Hematopoietic multipotent progenitor cell treated with erythropoietin and hydrocortisone succinate and interleukin-3 and kit ligand, for 4 days (in vitro differentiated cells): ENCODE measurements at regions not wholly inside any gene's neighbourhood (a gene's known extent, or its start where the extent isn't known, plus 50 kb on each side); places are given as distances from the start of the nearest gene placed in this dataset.
"Not testable (repeated sequence)": the region's sequence is repeated elsewhere in the genome, so short reads cannot be mapped to it uniquely, and the experiment has no call there.

Experiments
- DNase-seq: peaks from one replicate; pipeline ENCODE4 v3.0.0-alpha.2; 2015

GRCh38 chr16:76612497-76612896 lies 335.3 kb downstream of the CNTNAP4 start:
- DNase-seq: no peak

GRCh38 chr16:76614269-76614668 lies 337.1 kb downstream of the CNTNAP4 start:
- DNase-seq: no peak

DNA sequence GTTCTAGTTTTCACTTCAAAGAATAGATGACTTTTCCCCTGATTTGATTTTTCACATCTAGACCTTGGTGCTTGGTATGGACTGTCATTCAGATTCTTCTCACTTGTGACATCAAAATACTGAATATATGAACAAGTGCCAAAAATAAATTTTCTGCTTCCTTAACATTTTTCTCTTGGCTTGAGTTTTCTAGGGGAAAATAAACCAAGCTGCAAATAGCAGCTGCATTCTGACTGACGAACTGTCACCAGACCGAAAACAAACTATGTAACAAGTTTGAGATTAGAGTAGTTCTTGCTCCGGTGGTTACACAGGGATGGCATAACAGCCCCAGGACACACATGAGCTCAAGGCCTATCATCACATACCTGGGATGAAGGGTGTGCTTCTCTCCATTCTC lies 345.7 kb downstream of the CNTNAP4 start:
- DNase-seq: no peak

- DNase-seq: peak; percentile 1
These were observed 357.9 kb downstream of the CNTNAP4 start for GRCh38 chr16:76634847-76635697.

- DNase-seq: peak; percentile 31
These were observed 362.6 kb downstream of the CNTNAP4 start for GRCh38 chr16:76639685-76640289.

DNA sequence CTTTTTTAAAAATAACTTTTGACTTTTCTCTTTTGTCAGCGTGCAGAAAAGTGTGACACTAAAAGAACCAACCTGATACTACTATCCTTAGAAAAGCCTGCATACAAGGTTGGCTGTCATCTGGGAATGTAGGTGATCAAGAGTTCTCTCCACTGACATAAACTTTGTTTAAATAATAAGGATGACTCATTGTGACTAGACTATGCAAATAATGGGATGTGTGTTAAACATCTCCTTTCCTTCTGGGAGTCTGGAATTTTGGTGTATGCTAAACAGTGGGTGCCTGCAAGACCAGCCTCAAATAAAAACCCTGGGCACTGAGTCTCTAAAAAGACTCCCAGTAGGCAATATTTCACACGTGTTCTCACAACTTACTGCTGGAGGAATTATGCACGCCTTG lies 373.4 kb downstream of the CNTNAP4 start:
- no peak for DNase-seq

DNA sequence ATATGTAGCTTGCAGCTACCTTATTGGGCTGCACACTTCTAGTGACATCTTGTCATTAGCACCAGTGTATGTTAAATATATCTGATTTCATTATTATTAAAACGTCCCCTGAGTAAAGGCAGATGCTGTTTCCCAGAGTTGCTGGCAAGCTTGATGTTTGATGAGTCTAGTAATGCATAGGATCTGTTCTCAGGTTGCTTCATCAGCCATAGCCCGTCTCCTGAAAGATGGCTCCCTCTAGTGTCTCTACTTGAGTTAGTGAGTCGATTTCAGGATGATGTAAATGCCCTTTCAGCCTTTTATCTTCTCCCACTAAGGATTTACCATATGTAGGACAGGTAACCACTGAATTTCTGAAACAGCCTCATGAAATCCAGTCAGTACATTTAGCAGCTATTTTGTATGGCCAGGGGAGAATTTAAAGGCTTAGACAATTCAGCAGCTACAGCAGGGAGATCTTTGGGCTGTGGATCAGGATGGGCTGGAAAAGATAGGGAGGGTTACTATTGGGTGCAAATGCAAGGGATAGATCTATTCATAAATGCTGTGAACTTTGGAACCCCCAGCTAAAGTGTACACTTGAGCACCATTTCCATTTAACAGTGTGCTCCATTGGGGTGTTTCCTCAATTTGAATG lies 376.3 kb downstream of the CNTNAP4 start:
- DNase-seq: peak; percentile 67

DNA sequence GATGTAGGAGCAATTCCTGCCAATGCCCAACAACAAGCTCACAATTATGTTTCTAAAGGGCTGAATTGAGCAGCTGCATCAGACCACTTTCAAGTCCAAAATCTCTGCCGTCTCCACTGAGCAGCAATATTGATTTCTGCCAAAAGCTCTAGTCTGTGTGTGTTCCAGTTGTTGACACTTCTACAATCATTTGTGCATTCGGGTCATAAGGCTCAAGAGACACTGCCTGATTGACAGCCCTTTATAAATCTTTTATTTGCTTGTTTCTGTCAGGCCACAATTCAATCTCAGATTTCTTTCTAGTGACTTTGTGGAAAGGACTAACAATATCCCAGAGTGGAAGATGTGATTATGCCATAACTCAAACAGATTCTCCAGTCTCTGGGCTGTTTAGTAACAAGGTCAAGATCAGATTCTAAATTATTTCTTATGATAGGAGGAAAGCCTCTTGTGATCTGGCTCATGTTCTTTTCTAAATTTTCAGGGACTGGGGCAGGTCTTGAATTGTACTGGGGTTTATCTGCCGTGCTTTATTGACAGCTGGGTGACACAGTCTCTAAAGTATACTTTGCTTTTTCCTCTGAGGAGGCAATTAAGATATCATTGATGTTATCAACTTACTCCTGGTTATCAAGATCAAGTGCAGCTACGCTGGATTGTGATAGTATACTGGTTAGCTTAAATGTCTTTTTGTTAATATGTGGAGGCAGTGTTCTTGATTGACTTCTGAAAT lies 377.1 kb downstream of the CNTNAP4 start:
- DNase-seq: no peak

DNA sequence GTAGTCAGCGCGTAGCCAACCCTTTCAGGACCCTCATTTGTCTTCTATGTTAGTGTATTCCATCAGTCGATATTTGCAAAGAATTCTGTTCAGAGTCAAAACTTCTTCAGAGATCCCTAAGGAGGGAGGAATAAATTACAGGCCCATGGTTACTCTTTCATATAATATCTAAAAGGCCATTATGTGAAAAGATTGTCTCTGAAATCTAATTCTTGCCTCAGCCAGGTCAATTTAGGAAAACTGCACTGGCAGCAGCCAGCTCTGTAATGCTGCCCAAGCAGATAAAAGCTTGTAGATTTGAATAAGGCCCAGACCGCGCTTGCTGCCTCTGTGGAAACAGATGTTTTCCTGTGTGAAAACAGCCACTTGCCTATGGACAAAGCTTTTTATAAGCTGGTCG lies 379.8 kb downstream of the CNTNAP4 start:
- no peak for DNase-seq

- DNase-seq: no peak
These were observed 384.6 kb downstream of the CNTNAP4 start for GRCh38 chr16:76661691-76662235.

DNA sequence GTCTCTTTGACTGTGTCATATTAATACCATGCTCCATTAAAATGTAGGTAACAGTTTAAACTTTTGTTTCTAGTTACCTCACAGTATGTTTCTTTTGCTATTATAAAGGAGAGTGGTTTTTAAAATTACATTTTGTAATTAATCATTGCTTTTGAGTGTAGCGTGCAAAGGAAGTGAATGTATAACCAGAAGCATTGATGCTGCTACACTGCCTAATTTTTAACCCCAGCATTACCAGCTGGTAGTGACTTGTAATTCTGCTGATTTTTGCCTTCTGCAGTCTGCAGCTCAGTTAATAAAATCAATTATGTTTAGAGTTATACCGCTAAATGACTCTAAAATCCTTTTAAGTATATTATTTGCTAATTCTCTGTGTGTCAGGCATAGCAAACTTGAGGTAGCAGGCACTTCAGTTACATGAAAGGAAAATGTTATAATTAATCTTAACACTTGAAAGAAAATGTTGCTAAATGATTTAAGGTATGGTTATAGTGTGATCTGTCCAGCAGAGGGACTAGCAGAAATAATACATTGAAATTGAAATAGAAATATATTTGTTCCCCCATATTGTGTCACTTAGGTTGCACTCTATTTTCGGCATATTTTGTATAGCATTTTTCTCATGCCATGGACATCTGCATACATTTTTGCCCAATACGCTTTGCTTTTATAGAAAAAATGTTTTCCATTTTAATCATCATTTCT lies 388.5 kb downstream of the CNTNAP4 start:
- no peak for DNase-seq

- DNase-seq: peak; percentile 33
These were observed 391.1 kb downstream of the CNTNAP4 start for GRCh38 chr16:76668207-76668725.

GRCh38 chr16:76669288-76669687 lies 392.1 kb downstream of the CNTNAP4 start:
- DNase-seq: no peak

DNA sequence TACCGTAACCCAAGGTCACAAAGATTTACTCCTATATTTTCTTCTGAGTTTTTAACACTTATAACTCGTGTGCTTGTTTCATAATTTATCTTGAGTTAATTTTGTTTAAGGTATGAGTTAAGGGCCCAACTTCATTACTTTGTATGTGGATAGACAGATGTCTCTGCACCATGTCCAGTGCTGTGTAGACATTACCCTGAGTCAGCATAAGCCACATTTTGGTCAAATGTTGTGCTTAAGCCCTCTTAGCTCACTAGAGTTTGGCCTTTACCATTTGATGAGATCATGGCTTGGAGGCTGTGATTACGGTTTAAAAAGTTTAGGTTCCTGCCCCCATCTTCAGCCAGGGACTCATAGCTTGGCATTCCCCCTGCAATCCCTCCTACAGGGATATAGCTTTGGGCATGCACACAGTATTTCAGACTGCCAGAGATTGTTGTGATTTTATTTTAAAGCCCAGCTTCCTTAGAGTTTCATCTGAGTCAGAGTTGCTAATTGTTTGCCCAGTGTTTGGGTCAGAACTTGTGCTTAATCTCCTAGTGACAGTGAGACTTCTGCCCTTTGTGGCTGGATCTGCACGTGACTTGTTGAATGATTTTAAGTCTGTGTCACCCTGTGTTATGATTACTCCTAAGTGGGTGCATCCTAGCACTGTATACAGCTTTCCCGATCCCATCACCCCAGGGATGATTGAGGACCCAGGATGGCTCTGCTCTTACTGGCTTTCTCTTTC lies 393.1 kb downstream of the CNTNAP4 start:
- no peak for DNase-seq

DNA sequence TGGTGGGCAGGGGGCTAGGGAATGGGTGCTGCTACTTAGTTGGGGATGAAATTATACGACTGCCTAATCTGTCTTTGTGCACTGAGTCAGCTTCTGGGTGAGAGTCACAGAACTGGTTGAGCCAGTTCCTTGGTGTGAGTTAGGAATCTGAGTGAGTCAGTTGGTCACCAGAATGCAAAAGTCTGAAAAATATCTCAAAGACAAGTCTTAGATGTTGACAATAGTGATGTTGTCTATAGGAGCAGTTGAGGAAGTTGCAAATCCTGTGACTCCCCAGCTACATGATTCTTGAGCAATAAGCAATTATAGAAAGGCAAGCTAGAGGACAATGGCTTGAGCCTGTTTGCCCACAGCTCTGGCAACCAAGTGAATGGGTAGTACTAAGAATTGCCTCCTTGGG lies 399.2 kb downstream of the CNTNAP4 start:
- no peak for DNase-seq

DNA sequence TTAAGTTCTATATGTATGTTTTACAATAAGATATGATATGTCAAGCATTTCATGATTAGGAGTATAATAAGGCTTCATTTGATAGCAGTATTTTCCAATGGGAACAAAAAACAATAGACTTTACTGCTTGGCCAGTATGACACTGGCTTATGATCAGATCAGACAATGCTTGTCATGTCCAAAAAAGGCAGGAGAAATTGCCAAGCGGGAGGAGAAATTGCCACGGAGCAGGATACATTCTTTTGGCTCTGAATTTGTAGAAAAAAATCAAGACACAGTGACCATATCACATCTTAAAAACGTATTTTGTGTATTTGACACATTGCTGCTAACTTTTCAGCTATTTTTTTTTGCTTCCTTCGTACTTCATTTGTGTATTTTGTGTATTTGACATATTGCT lies 404.1 kb downstream of the CNTNAP4 start:
- no peak for DNase-seq

GRCh38 chr16:76683051-76683450 lies 405.9 kb downstream of the CNTNAP4 start:
- DNase-seq: no peak

- no peak for DNase-seq
These were observed 419.7 kb downstream of the CNTNAP4 start for GRCh38 chr16:76696876-76697275.

DNA sequence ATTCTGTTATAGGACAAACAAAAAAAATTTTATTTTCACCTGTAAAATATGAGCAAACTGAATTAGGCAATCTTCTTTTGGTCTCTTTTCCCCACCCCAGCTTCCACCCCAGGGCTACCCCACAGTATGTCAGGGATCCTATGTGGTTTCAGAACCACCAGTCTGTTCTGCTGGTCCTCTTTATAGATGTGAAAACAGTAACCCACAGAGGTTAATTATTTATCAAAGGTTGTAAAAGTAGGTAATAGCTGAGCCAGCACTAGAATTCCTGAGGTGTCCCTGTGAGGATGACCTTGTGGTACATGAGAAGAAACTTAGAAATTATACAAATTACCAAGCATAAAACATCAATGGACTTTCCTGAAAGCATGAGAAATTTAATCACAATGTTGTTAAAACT lies 428.7 kb downstream of the CNTNAP4 start:
- DNase-seq: no peak

DNA sequence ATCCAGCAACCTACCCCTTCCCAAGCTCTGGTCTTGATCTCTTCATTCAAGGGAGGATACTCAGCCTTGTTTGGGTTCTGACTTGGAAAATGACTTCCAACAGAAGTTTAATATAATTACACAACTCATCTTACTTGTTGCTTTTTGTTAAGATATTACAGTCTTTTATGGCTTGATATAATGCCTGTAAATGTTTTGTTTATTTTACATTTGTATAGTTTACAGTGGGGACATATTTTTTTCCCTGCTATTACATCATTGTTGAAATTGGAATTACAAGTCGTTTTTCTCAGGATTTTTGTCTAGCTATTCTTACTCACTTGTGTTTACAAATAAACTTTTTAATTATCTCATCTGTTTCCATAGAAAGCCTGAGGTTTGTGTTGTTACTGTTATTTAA lies 436.0 kb downstream of the CNTNAP4 start:
- no peak for DNase-seq

DNA sequence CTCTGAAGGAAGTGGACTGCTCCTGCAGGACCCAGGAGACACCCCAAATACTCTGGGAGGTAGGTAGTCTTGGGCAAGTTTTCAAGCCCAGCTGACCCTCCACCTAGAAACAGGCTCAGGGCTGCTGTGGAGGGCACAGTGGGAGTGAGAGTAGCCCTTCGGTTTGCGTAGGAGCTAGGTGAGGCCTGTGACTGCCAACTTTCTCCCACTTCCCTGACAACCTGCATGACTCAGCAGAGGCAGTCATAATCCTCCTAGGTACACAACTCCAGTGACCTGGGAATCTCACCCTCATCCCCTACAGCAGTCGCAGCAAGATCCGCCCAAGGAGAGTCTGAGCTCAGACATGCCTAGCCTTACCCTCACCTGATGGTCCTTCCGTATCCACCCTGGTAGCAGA lies 439.1 kb downstream of the CNTNAP4 start:
- DNase-seq: not testable (repeated sequence)
